WTC11 (cell line): ENCODE measurements at regions not wholly inside any gene's neighbourhood (a gene's known extent, or its start where the extent isn't known, plus 50 kb on each side); places are given as distances from the start of the nearest gene placed in this dataset.

ENCODE experiments used
- ATAC-seq: fragments of 200-7000 bp; cut with Tn5 transposase; 2 replicates; pipeline ENCODE4 v1.10.0; 2021; ENCODE audit warnings: mild to moderate bottlenecking, moderate library complexity
- CTCF ChIA-PET: fragments of 300-600 bp; sonication (Branson Sonifier 250); formaldehyde crosslinking; loops from one replicate; lab custom pipeline; 2021; ENCODE audit warnings: antibody characterized with exemption; lab: Charles Lee
- POLR2A ChIA-PET: fragments of 350-600 bp; sonication (Branson Sonifier 250); formaldehyde crosslinking; loops from one replicate; lab custom pipeline; 2021; ENCODE audit warnings: antibody characterized with exemption; lab: Charles Lee
- DNase-seq: peaks from one replicate; pipeline ENCODE4 v3.0.0; 2021; ENCODE audit warnings: low spot score
- H3K27ac Mint-ChIP-seq: 2 replicates; pipeline ENCODE4 v1.8.0; 2021; ENCODE audit warnings: mixed read lengths
- H3K27me3 Mint-ChIP-seq: 2 replicates; pipeline ENCODE4 v1.8.0; 2021; ENCODE audit warnings: low read depth, mild to moderate bottlenecking, moderate library complexity, mixed read lengths
- H3K36me3 Mint-ChIP-seq: 2 replicates; pipeline ENCODE4 v1.8.0; 2021; ENCODE audit warnings: mixed read lengths
- H3K4me1 Mint-ChIP-seq: 2 replicates; pipeline ENCODE4 v1.8.0; 2022; ENCODE audit warnings: mixed read lengths
- H3K4me3 Mint-ChIP-seq: 2 replicates; pipeline ENCODE4 v1.8.0; 2021; ENCODE audit warnings: mild to moderate bottlenecking, moderate library complexity, mixed read lengths
- H3K9me3 Mint-ChIP-seq: 2 replicates; pipeline ENCODE4 v1.8.0; 2021; ENCODE audit warnings: mixed read lengths
- ERG ChIP-seq: fragments of 250-450 bp; sonication (Bioruptor Pico); IDR thresholded peaks from 2 replicates; pipeline ENCODE4 v1.8.0; 2021; ENCODE audit warnings: mild to moderate bottlenecking
- GABPB1 ChIP-seq: sonication (generic); formaldehyde crosslinking; IDR thresholded peaks from 2 replicates; pipeline ENCODE4 v1.8.1; 2023; ENCODE audit warnings: mild to moderate bottlenecking, missing genetic modification reagents
- GRHL2 ChIP-seq: fragments of 250-450 bp; sonication (Bioruptor Pico); IDR thresholded peaks from 2 replicates; pipeline ENCODE4 v1.8.0; 2022; ENCODE audit warnings: mild to moderate bottlenecking, moderate library complexity; ENCODE audit not compliant: insufficient replicate concordance, severe bottlenecking
- MXD4 ChIP-seq: fragments of 250-450 bp; sonication (Bioruptor Pico); IDR thresholded peaks from 2 replicates; pipeline ENCODE4 v1.8.0; 2021; ENCODE audit warnings: mild to moderate bottlenecking, moderate library complexity, borderline replicate concordance
- NR3C1 ChIP-seq: sonication (generic); formaldehyde crosslinking; conservative IDR thresholded peaks from 2 replicates; pipeline ENCODE4 v1.8.1; 2023; ENCODE audit warnings: low read depth, mild to moderate bottlenecking, missing genetic modification reagents
- PRDM15 ChIP-seq: sonication (generic); formaldehyde crosslinking; IDR thresholded peaks from 2 replicates; pipeline ENCODE4 v1.8.0; 2022; ENCODE audit warnings: missing genetic modification reagents
- SP1 ChIP-seq: sonication (generic); formaldehyde crosslinking; conservative IDR thresholded peaks from 2 replicates; pipeline ENCODE4 v1.8.1; 2022; ENCODE audit warnings: missing genetic modification reagents
- TCF7 ChIP-seq: sonication (generic); formaldehyde crosslinking; IDR thresholded peaks from 2 replicates; pipeline ENCODE4 v1.8.0; 2022; ENCODE audit warnings: mild to moderate bottlenecking, low read depth, missing genetic modification reagents, moderate library complexity
- ZBTB21 ChIP-seq: sonication (generic); formaldehyde crosslinking; IDR thresholded peaks from 2 replicates; pipeline ENCODE4 v1.8.1; 2023; ENCODE audit warnings: mild to moderate bottlenecking, missing genetic modification reagents, borderline replicate concordance
- ZBTB43 ChIP-seq: sonication (generic); formaldehyde crosslinking; IDR thresholded peaks from 2 replicates; pipeline ENCODE4 v1.8.1; 2023; ENCODE audit warnings: mild to moderate bottlenecking, missing genetic modification reagents
- ZNF263 ChIP-seq: sonication (generic); formaldehyde crosslinking; IDR thresholded peaks from 2 replicates; pipeline ENCODE4 v1.8.1; 2022; ENCODE audit warnings: low read depth, mild to moderate bottlenecking, moderate library complexity, missing genetic modification reagents
- ZNF281 ChIP-seq: sonication (generic); formaldehyde crosslinking; IDR thresholded peaks from 2 replicates; pipeline ENCODE4 v1.8.0; 2023; ENCODE audit warnings: mild to moderate bottlenecking, missing genetic modification reagents
- ZNF396 ChIP-seq: fragments of 250-450 bp; sonication (Bioruptor Pico); IDR thresholded peaks from 2 replicates; pipeline ENCODE4 v1.8.0; 2021; ENCODE audit warnings: mild to moderate bottlenecking, moderate library complexity, borderline replicate concordance
- TF ChIP-seq, protein P1 (sequence below): sonication (generic); formaldehyde crosslinking; IDR thresholded peaks from 2 replicates; pipeline ENCODE4 v1.8.1; 2022; ENCODE audit warnings: low read depth, mild to moderate bottlenecking, moderate library complexity, missing genetic modification reagents, borderline replicate concordance
- TF ChIP-seq, protein P2 (sequence below): sonication (generic); formaldehyde crosslinking; IDR thresholded peaks from 2 replicates; pipeline ENCODE4 v1.8.1; 2023; ENCODE audit warnings: mild to moderate bottlenecking, missing genetic modification reagents, moderate library complexity
- TF ChIP-seq, protein P3 (sequence below): sonication (generic); formaldehyde crosslinking; IDR thresholded peaks from 2 replicates; pipeline ENCODE4 v1.8.1; 2022; ENCODE audit warnings: missing genetic modification reagents, borderline replicate concordance

- peaks cover 6% of the 10 kb centered on the region; the same call in 1 of the 2 replicates for H3K36me3 Mint-ChIP-seq
Observed at GRCh38 chr10:83287374-83287773, 851.9 kb upstream of the GHITM start.

More at GRCh38 chr10:83287374-83287773, 851.9 kb upstream of the GHITM start:
- no peaks in the 10 kb centered on the region for H3K27me3 Mint-ChIP-seq
- peaks cover 22% of the 10 kb centered on the region for H3K9me3 Mint-ChIP-seq
- CTCF ChIA-PET = no interaction called here
- TF ChIP-seq ERG = no peak
- no peak for TF ChIP-seq MXD4 (CRISPR knock-in tag)
- TF ChIP-seq SP1 (CRISPR knock-in tag) = no peak
- no peak for TF ChIP-seq ZBTB43
- TF ChIP-seq GABPB1 = no peak
- no peak for TF ChIP-seq NR3C1 (CRISPR knock-in tag)
- TF ChIP-seq, protein P1, sequence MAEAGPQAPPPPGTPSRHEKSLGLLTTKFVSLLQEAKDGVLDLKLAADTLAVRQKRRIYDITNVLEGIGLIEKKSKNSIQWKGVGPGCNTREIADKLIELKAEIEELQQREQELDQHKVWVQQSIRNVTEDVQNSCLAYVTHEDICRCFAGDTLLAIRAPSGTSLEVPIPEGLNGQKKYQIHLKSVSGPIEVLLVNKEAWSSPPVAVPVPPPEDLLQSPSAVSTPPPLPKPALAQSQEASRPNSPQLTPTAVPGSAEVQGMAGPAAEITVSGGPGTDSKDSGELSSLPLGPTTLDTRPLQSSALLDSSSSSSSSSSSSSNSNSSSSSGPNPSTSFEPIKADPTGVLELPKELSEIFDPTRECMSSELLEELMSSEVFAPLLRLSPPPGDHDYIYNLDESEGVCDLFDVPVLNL = no peak
- TF ChIP-seq ZBTB21 = no peak
- TF ChIP-seq ZNF263 = no peak
- TF ChIP-seq ZNF281 (CRISPR knock-in tag) = no peak
- TF ChIP-seq, protein P2, sequence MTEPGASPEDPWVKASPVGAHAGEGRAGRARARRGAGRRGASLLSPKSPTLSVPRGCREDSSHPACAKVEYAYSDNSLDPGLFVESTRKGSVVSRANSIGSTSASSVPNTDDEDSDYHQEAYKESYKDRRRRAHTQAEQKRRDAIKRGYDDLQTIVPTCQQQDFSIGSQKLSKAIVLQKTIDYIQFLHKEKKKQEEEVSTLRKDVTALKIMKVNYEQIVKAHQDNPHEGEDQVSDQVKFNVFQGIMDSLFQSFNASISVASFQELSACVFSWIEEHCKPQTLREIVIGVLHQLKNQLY = no peak
- no peak for TF ChIP-seq ZNF396 (CRISPR knock-in tag)
- TF ChIP-seq PRDM15 = no peak
- no peak for TF ChIP-seq GRHL2
- no peak for TF ChIP-seq TCF7
- TF ChIP-seq, protein P3, sequence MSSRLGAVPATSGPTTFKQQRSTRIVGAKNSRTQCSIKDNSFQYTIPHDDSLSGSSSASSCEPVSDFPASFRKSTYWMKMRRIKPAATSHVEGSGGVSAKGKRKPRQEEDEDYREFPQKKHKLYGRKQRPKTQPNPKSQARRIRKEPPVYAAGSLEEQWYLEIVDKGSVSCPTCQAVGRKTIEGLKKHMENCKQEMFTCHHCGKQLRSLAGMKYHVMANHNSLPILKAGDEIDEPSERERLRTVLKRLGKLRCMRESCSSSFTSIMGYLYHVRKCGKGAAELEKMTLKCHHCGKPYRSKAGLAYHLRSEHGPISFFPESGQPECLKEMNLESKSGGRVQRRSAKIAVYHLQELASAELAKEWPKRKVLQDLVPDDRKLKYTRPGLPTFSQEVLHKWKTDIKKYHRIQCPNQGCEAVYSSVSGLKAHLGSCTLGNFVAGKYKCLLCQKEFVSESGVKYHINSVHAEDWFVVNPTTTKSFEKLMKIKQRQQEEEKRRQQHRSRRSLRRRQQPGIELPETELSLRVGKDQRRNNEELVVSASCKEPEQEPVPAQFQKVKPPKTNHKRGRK (CRISPR knock-in tag) = no peak
- peaks cover 12% of the 10 kb centered on the region for H3K4me1 Mint-ChIP-seq
- DNase-seq = no peak
- POLR2A ChIA-PET = no interaction called here
- H3K4me3 Mint-ChIP-seq = no peak overlapping the region
- no peak overlapping the region for H3K27ac Mint-ChIP-seq
- ATAC-seq = no peak
